OCI-LY3 (cell line): ENCODE measurements at regions not wholly inside any gene's neighbourhood (a gene's known extent, or its start where the extent isn't known, plus 50 kb on each side); places are given as distances from the start of the nearest gene placed in this dataset.

Experiments
- EZH2phosphoT487 ChIP-seq: fragments of 200-600 bp; shearing (Covaris generic); IDR thresholded peaks from 2 replicates; pipeline ENCODE4 v1.6.1; 2018; ENCODE audit warnings: antibody characterized with exemption, mixed run types, low read depth
- TF ChIP-seq, protein P1 (sequence below): fragments of 200-600, 300-600 bp; sonication (generic); IDR thresholded peaks from 2 replicates; pipeline ENCODE4 v1.5.1; 2014; ENCODE audit warnings: antibody characterized with exemption, low read length, low read depth

DNA sequence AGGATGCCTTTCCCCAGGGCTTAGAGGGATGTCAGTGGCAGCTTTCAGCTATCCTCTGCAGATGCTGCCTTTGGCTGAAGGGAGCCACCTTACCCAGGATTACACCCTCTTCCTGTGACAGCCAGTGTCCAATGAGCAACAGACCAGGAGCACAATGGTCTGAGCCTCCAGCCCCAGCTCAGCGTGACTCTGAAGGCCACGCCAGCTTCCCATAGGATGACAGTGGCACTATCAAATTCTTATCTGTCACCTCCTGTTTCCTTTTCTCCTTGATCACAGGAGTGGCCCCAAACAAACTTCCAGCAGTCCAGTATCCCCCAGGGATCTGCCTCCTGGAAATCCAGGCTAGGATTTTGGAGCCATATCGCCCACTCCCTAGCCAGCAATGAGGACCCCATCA lies 226.9 kb downstream of the SETD4 start:
- TF ChIP-seq, protein P1, sequence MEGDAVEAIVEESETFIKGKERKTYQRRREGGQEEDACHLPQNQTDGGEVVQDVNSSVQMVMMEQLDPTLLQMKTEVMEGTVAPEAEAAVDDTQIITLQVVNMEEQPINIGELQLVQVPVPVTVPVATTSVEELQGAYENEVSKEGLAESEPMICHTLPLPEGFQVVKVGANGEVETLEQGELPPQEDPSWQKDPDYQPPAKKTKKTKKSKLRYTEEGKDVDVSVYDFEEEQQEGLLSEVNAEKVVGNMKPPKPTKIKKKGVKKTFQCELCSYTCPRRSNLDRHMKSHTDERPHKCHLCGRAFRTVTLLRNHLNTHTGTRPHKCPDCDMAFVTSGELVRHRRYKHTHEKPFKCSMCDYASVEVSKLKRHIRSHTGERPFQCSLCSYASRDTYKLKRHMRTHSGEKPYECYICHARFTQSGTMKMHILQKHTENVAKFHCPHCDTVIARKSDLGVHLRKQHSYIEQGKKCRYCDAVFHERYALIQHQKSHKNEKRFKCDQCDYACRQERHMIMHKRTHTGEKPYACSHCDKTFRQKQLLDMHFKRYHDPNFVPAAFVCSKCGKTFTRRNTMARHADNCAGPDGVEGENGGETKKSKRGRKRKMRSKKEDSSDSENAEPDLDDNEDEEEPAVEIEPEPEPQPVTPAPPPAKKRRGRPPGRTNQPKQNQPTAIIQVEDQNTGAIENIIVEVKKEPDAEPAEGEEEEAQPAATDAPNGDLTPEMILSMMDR: no peak
- TF ChIP-seq EZH2phosphoT487: no peak
